ENCODE measurements at regions not wholly inside any gene's neighbourhood (a gene's known extent, or its start where the extent isn't known, plus 50 kb on each side); places are given as distances from the start of the nearest gene placed in this dataset.

DNA sequence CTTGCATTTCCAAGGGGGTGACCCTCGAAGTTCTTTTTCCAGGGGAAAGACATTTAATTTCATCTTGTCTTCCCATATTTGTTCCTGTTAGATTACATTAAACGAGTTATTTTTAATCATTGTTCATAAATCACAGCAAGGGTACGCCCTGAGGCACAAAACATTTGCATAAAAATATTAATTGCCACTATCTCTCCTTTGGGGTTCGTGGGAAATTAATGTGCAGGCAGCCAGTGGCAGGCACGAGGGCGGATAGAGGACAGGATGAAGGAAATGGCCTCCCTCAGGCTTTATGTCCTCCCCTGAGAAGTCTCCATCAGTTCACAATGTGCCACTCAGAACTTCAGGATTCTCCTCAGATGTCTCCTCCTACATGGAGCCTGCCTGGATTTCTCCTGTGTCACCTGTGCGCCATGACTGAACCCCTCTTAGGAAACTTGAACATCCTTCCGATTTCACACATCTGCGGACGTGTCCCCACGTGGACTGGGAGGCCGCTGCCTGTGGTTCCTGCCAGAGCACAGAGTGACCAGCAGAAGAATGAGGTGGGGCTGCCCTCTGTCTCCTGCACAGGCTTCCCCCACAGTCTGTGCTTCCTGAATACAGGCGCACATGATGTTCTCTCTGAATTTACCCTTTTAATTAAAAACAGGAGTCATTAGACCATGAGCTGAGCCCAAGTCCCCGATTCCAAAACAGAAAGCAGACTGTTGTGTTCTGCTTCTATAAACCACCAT lies 1085.9 kb downstream of the TBC1D22A start:
- intact Hi-C loops (cut with DNase I), result no loop called here
- no peak for DNase-seq (ENCODE audit: low spot score)

DNA sequence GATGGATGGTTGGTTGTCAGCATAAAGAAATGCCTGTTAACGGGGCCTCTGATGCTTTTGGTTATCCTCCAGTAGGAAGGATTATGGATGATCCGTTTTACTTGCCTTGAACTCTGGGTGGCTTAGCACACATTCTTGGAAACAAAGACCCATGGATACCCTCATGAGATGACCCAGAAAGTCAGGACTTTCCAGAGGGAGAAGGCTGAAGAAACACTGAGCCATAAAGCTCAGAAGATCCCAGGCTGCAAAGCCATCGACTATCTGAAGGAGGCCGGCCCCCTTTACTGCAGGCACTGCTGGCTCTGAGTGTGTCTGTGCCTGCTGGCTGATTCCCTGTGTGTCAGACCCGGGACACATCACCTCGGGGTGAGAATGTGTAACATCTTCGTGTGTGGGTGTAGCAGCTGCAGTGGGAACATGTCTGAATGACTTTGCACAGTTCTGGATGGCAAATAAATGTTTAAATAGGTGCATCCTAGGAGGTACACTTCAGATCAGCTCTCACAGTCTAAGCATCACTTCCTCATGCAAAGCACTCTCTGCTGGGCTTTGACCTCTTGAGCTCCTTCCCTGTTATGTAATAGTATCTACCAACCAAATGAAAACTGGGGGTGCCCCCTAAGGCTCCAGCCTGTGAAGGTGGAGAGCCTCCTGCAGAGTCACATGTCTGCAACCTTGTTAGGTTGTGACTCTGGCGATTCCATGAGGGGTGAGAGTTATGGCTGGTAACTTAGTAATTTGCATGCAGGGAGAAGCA lies 1084.9 kb downstream of the TBC1D22A start:
- DNase-seq (ENCODE audit: low spot score), result no peak
- intact Hi-C loops (cut with DNase I), result no loop called here

DNA sequence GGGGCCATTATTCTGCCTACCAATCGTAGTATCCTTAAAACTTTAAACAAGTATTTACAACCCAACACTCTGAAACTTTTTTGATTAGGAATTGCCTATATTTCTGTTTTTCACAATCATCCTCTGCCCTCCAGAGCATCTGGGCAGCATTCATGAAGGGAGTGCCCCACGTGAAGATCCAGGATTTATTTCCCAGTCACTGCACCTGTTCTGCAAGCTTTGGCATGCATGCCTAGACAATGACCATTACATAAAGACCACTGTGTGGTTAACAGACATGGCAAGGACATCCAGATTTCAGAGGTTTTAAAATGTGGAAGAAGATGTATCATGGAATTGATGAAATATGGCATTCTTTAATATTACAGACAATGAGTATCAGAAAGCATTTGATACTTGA lies 1083.8 kb downstream of the TBC1D22A start:
- no peak for DNase-seq (ENCODE audit: low spot score)
- intact Hi-C loops (cut with DNase I), result no loop called here

DNA sequence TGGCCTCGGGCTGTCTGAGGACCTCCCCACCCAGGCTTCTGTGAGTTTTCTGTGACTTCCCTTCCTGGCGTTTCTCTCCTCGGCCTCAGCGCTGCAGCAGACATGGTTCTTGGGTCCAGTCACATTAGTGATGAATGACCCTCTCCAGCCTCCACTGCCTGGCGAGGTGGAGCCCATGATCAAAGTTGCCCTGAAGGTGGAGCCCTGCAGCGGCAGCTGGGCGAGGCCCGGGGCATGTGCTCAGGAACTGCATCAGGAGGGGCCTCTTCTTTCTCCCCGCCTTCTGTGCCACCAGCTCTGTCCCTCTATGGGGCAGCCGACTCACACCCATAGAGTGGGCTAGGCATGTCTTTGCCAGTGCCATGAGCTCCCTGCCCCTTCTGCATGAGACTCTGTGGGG lies 1079.7 kb downstream of the TBC1D22A start:
- intact Hi-C loops (cut with DNase I), result no loop called here

DNA sequence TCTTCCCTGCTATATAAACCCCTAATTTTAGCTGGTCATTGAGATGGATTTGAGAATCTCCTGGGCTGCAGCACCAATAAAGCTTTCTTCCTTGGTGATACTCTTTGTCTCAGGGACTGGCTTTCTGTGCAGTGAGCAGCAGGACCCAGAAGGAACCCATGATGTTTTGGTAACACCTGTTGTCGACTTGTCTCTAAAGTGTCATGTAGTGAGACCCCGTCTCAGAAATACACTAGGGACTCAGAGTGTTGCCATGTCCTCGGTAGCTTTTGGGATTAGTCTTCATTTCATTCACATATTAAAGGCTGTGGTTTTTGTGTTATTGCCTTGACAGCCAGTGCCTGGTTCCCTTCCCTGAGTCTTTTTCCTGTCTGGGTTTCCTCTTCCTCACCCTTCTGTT lies 1078.7 kb downstream of the TBC1D22A start:
- no peak for DNase-seq (ENCODE audit: low spot score)
- intact Hi-C loops (cut with DNase I), result no loop called here

More for the DNA sequence above, 1079.7 kb downstream of the TBC1D22A start:
- no peak for DNase-seq (ENCODE audit: low spot score)

DNA sequence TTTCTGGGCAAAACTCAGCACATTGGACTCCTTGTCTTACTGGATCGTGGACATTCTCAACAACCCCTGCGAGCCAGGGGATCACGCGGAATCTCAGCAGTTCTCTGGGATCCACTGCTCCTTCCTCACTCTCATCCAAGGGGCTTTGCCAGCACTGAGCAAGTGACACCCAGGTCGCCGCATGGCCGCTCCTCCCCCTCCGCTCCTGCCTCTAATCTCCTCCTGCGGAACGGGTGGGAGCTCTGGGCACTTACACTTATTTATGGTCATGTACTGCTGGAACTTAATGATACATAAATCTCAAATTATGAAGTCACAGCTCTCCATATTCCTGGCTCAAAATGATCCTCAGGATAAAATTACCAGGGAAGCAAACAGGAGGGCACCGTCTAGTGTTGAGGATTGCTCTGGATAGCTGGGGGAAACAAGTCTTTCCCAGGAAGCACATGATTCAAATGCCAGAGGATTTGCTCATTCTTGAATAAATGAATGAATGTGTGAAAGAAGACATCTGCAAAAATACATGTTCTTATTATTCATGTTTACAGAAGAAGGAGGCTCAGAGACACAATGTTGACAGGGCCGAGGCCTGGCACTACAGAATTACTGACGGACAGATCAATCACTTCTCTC lies 1077.3 kb downstream of the TBC1D22A start:
- intact Hi-C loops (cut with DNase I), result no loop called here
- no peak for DNase-seq (ENCODE audit: low spot score)

DNA sequence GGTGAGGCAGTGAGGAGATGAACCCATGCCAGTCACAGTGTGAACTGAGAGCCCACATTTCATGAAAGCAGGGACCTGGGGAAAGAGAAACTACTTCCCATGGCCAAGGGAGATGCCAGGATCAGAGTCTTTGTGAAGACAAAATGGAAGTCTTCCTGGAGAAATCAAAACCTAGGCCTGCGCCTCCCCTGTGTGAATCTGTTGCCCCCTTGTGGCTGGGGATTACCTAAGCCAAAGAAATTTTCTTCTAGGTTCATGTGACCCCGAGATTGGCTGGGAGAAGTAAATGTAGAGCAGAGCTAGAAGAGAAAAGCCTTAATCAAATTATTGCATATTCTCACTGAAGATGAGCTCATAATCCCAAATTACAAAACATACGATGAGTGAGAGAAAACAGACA lies 1075.3 kb downstream of the TBC1D22A start:
- DNase-seq (ENCODE audit: low spot score), result no peak
- intact Hi-C loops (cut with DNase I), result no loop called here

DNA sequence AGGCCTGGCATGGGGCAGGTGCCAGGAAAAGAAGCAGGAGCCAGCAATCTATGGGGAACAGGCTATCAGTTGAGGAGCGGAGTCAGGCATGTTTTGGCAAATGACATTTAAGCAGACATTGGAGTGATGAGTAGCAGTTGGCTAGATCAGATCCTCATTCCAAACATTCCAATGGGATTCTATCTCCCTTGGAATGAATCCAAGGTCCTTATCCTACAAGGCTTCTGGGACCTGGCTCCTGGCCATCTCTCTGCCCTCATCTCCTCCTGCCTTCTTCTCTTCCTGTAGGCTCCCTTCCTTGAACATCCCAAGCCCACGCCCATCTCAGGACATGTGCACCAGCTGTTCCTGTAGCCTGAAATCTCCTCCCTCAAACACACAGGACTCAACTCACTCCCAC lies 1074.5 kb downstream of the TBC1D22A start:
- intact Hi-C loops (cut with DNase I), result no loop called here

DNA sequence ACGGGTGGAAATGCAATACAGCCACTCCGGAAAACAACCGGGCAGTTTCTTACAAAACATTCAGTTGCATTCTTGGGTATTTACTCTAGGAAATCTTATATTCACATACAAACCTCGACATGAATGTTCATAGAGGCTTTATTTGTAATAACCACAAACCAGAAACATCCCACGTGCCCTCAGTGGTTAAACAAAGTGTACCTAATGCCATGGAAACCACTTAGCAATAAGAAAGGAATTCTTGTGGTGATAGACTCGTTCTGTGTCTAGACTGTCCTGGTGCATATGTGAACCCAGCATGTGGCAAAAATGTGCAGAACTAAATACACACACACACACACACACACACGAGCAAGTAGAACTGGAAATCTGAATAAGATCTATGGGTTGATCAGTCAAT lies 1073.3 kb downstream of the TBC1D22A start:
- no peak for DNase-seq (ENCODE audit: low spot score)
- intact Hi-C loops (cut with DNase I), result no loop called here

More for the DNA sequence above, 1074.5 kb downstream of the TBC1D22A start:
- DNase-seq (ENCODE audit: low spot score), result no peak

DNA sequence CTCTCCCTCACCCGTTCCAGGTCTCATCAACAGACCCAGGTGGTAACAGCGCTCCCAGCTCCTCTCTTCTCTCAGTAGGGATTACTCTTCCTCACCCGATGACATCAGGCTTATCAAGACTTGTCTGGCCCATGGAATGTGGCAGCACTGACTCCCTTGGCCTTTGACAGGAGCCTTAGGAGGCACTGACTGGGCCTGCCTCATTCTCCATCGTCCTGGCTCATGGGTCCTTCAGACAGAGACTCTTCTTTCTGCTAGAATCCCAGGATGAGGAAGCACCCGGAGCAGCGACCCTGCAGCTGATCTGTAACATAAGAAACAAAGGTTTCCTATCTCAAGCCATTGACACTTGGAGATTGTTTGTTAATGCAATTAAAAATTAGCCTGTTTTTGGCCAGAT lies 1063.6 kb downstream of the TBC1D22A start:
- DNase-seq (ENCODE audit: low spot score), result no peak
- intact Hi-C loops (cut with DNase I), result no loop called here

DNA sequence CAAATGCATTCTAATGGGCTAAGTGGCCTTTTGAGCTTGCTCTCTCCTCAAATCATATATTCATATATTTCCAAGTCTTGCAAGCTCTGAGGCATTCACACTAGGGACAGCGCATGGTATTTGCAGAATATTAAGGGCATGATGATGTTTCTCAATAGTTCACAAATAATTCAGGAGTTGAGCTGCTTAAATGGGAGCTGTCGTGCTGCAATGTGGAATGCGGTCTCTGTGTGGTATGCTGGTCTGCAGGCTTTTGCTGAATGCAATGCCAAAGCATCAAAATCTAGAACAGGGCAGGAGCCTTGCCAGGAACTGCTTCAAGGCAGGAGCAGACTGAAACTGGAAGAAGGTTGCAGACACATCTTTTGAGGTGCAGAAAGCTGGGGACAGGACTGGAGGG lies 1060.0 kb downstream of the TBC1D22A start:
- no peak for DNase-seq (ENCODE audit: low spot score)
- intact Hi-C loops (cut with DNase I), result no loop called here

DNA sequence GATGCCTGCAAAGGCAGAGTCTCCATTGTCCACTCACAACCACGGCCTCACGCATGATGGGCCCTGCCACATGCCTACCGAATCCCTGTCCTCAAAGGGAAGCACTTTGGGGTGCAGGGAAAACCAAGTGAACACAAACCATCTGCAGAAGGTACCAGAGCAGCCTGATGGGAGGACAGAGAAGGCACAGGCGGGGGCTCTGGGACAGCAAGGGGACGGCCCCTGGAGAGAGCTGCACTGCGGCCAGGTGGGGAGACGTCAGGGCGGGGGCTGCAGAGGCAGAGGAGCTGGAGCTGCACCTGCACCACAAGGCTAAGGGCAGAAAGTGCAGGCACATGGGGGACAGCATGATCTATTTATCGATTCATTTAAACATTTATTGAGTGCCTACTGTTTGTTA lies 1056.0 kb downstream of the TBC1D22A start:
- intact Hi-C loops (cut with DNase I), result no loop called here
- DNase-seq (ENCODE audit: low spot score), result no peak

DNA sequence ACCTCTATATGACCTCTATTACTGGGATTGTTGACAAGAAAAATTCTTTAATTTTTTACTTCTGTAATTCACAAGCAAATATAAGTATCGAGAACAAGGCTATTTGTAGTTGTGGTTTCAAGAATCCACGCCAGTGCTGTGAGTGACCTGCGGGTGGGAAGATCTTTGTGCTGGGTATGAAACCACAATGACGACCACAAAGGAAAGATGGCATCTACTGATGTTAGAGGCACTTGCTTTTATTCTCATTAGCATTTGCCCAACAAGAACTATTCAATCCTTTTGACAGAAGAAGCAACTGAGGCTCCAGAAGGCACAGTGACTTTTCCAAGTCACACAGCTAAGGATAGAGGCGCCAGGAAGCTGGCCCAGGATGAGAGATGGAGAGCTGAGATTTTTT lies 1054.9 kb downstream of the TBC1D22A start:
- DNase-seq (ENCODE audit: low spot score), result no peak
- intact Hi-C loops (cut with DNase I), result no loop called here

DNA sequence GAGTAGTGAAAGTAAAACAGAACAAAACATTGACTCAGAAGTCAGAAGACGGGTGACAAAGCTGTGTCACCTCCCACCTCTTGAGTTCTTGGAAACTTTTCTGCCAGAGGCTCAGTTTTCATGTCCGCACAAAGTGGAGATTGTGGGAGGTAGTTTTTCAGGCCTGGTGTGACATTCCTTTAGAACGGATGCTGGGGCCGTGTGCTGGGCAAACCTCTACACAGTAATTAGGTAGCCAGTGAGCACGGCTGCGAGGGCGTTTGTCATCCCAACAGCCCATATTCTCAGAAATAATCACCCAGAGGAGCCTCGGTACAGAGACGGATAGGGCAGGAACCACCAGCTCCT lies 1054.4 kb downstream of the TBC1D22A start:
- intact Hi-C loops (cut with DNase I), result no loop called here
- no peak for DNase-seq (ENCODE audit: low spot score)

DNA sequence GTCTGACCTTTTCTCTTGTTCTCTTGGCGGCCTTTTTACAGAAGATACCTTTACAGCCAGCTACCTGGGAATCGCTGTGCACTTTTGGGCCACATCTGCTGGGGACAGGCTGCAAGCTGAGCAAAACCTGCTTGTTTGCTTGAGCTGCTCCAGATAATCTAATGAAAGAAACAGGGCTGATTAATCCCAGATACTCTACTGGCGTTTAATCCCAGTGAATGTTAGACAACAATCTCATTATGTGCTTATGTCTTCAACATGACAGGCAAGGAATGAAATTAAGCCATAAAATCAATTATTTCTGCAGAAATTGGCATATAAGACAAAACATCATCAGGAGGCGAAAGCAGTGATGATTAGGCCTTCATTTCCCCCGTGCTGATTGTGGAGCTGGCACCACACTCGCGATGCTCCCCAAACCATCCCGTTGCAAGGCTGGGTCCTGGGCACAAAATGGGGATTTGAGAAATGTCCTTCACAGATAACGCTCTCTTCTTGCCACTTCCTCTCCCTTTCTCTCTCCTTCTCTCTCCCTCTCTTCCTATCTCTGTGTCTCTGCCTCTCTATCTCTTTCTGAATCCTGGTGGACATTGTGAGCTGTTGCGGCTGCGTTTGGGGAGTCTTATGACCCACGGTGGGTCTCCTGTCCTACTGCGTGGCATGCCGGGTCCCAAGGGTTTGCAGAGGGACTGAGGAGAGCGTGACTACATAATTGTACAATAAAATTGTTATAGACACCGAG lies 1053.8 kb downstream of the TBC1D22A start:
- intact Hi-C loops (cut with DNase I), result no loop called here
- DNase-seq (ENCODE audit: low spot score), result no peak

DNA sequence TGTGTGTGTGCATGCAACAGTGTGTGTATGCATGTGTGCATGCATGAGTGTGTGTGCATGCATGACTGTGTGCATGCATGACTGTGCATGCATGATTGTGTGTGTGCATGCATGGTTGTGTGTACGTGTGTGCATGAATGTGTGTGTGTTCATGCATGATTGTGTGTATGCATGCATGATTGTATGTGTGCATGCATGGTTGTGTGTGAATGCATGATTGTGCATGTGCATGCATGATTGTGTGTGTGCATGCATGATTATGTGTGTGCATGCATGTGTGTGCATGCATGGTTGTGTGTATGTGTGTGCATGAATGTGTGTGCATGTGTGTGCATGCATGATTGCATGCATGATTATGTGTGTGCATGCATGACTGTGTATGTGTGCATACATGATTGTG lies 1052.0 kb downstream of the TBC1D22A start:
- intact Hi-C loops (cut with DNase I), result no loop called here
- no peak for DNase-seq (ENCODE audit: low spot score)

DNA sequence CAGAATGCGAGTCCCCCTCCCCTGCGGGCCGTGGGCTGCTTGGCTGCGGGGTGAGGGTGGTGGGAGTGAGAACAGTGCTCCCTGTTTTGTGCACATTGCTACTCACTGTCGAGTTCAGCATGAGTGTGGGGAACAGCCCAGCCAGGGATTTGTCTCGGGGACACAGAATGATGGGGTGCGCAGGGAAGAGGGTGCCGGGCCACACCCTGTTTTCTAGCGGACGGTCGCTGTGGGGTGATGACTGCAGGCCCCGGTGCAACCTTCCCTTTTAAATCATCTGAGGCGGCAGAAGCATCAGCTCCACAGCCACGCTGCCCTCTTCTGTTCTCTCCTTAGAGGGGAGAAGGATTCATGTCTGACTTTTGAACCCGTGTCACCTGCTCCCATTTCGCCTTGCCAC lies 1051.2 kb downstream of the TBC1D22A start:
- intact Hi-C loops (cut with DNase I), result no loop called here
- no peak for DNase-seq (ENCODE audit: low spot score)

DNA sequence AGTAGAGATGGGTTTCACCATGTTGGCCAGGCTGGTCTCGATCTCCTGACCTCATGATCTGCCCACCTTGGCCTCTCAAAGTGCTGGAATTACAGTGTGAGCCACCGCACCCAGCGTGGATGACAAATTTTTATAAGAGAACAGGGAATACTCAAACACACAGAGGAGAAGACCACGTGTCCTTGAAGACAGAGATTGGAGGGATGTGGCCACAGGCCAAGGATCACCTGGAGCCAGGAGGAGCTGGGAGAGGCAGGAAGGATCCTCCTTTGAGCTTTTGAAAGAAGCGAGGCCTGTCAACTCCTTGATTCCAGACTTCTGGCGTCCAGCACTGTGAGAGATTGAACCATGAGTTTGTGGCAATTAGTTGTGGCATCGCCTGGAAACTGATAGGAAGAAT lies 1049.5 kb downstream of the TBC1D22A start:
- intact Hi-C loops (cut with DNase I), result no loop called here
- DNase-seq (ENCODE audit: low spot score), result no peak

DNA sequence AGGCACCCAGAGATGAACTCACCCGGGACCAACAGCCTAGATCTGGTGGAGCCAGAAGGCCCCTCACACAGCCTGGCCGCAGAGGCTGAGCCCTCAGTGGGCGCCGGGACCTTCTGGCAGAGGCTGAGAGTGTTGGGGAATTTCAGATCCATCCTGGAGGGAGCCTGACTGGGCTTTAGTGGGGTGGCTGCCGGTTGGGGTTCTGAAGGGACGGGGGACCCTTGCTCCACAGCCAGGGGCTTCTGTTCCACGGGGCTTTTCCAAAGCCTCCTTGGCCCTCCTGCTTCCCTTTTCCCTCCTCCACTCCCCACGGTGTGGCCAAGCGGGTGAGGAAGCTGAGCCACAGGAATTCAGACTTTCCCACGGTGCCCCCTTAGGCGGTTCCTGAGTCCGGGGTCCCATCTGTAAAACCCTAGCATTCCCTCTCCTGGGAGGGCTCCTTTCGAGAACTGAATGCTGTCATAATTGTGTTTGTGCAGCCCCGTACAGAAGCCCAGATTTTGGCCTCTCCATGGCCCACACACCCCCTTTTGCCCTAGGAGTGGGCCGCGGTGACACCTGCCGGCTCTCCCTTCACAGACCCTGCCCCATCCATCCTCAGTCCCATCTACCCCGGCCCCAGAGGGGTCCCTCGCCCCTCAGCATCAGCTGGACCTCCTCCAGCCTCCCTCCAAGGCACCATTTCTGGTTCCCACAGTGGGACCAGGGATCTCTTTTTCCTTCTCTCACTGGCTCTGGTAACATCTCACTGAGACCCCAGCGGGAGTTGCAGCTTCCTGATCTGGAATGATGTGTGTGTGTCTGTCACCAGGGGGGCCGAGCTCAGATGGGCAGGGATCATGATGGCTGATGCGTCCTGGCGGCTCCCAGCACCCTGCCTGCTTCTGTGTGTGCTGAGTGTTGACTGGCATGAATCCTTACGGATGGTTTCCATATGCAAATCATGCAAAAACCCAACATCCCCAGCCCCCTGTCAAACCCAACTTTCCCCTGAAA lies 1048.4 kb downstream of the TBC1D22A start:
- intact Hi-C loops (cut with DNase I), result no loop called here

More for the DNA sequence above, 1048.4 kb downstream of the TBC1D22A start:
- DNase-seq (ENCODE audit: low spot score), result no peak
